Rectal smooth muscle tissue (tissue), 1 donor: ENCODE measurements at regions not wholly inside any gene's neighbourhood (a gene's known extent, or its start where the extent isn't known, plus 50 kb on each side); places are given as distances from the start of the nearest gene placed in this dataset.

ENCODE experiments used
- H3K27ac ChIP-seq: one replicate; pipeline ENCODE4 v1.7.0; 2013; ENCODE audit warnings: low read depth, low read length, inconsistent platforms
- H3K27me3 ChIP-seq: one replicate; pipeline ENCODE4 v1.7.0; 2013; ENCODE audit warnings: low read length; ENCODE audit not compliant: control insufficient read depth, insufficient read depth
- H3K36me3 ChIP-seq: one replicate; pipeline ENCODE4 v1.7.0; 2013; ENCODE audit warnings: low read length; ENCODE audit not compliant: control insufficient read depth, insufficient read depth
- H3K4me1 ChIP-seq: one replicate; pipeline ENCODE4 v1.7.0; 2013; ENCODE audit warnings: low read length; ENCODE audit not compliant: control insufficient read depth, insufficient read depth
- H3K4me3 ChIP-seq: one replicate; pipeline ENCODE4 v1.7.0; 2013; ENCODE audit warnings: low read length
- H3K9ac ChIP-seq: one replicate; pipeline ENCODE4 v1.7.0; 2013; ENCODE audit warnings: low read length

DNA sequence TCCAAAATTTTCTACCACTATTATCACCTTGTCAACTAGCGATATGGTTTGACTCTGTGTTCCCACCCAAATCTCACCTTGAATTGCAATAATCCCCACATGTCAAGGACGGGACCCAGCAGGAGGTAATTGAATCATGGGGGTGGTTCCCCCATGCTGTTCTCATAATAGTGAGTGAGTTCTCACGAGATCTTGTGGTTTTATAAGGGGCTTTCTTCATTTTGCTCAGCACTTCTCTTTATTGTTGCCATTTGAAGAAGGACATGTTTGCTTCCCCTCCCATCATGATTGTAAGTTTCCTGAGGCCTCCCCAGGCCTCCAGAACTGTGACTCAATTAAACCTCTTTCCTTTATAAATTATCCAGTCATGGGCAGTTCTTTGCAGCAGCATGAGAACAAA, 73.5 kb upstream of the ZC3H12C start:
- no peak overlapping the region for H3K27ac ChIP-seq
- no peaks in the 10 kb centered on the region for H3K36me3 ChIP-seq
- H3K4me3 ChIP-seq = no peak overlapping the region
- no peak overlapping the region for H3K9ac ChIP-seq
- no peaks in the 10 kb centered on the region for H3K4me1 ChIP-seq
- H3K27me3 ChIP-seq = no peaks in the 10 kb centered on the region

DNA sequence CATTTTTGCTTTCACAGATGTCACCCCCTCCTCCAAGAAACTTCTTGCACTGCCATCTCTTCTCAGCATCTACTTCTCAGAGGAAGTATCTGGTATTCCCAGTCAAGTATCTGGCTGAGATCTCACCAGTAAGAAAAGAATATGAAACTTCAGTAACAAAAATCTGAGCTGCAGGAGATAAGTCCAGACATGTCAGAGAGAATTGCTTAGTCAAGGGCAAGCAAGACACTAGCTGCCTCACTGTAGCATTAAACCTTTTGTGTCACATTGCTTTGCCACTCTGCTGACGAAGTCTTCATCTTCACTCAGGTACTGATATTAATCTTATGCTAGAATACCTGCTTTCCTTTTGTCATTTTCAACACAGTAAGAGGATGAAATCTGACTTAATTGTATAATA, 70.6 kb upstream of the ZC3H12C start:
- Histone ChIP-seq H3K4me3 (no peak overlapping the region), H3K27ac (no peak overlapping the region), H3K27me3 (no peaks in the 10 kb centered on the region), H3K36me3 (no peaks in the 10 kb centered on the region), H3K4me1 (no peaks in the 10 kb centered on the region), H3K9ac (no peak overlapping the region)

DNA sequence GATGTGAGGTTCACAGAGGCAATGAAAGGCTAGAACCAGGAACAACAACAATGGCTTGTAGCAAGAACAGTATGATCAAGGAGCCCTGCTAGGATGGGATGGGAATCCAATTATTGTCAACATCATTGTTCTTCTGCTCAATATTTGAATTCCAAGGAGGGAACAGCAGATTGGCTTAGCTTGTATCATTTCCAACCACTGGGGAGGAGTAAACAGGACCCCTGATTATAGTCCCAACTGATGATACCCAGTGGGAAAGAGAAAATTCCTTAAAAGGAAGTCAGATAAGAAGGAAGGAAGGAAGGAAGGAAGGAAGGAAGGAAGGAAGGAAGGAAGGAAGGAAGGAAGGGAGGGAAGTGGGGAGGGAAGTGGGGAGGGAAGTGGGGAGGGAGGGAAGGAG, 69.5 kb upstream of the ZC3H12C start:
- no peak overlapping the region for H3K27ac ChIP-seq
- H3K27me3 ChIP-seq = no peaks in the 10 kb centered on the region
- no peak overlapping the region for H3K9ac ChIP-seq
- no peaks in the 10 kb centered on the region for H3K4me1 ChIP-seq
- H3K4me3 ChIP-seq = no peak overlapping the region
- no peaks in the 10 kb centered on the region for H3K36me3 ChIP-seq

DNA sequence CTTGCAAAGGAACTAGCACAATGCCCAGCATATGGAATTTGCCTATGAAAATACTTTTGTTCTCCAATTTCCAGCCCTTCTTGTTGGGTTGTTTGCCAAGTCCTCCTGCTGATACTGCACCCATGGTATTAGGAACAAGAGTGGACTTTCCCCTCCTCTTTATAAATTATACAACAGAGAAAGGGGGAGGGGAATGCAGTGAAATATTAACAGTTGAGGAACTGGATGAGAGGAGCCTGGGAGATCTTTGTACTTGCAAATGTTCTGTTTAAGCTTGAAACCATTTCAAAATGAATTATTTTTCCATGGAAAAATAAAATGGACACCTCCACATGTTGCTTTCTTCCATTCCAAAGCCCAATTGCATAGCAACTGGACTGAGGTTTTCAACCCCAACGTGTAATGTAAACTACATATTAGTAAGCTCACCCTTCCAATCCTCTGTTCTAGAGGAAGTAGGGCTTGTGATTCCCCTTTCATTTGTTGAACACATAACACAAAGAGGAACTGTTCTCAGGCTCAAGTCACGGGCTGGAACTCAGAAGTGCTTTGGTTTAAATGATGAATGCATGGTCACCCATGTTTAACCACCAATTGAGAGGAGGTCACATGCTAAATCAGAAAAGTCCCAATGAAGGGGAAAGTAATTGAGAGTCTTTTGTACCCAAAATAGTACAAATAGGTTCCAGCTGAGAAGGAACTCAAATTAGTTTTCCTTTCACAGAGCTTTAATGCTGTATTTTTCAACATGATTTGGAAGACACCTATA, 66.2 kb upstream of the ZC3H12C start:
- Histone ChIP-seq H3K27ac (no peak overlapping the region), H3K36me3 (no peaks in the 10 kb centered on the region), H3K4me3 (no peak overlapping the region)

DNA sequence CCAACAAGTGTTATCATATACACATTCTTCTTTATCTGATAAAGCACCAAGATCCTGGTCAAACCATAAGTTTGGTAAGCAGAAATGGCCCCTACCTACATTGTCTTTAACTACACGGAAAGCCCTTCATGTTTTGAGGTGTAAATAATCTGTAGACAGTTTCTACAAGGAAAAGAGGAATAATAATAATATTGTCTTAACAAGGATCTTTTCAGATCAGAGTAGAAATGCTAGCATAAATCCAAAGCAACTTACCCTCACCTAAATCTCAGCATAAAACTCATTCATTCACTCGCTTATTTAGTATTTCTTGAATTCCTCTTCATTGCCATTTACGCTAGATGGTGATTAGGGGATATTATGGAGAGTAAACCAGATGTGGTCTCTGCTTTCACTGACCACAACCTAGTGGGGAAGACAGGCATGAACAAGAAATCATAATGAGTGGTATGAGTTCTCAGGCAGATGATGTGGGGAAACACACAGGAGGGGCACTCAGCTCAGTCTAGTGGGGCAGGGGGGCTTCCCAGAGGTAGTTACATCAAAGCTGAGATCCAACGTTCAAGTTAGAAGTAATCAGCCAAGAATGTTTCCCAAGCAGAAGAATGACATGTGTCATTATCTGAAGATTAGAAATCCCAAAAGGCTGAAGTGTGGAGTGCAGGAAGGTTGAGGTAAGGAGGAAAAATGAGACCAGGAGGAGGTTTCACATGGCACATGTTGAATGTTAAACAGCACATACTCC, 65.4 kb upstream of the ZC3H12C start:
- Histone ChIP-seq H3K27ac (no peak overlapping the region), H3K4me3 (no peak overlapping the region), H3K4me1 (no peaks in the 10 kb centered on the region), H3K9ac (no peak overlapping the region), H3K36me3 (no peaks in the 10 kb centered on the region), H3K27me3 (no peaks in the 10 kb centered on the region)

More for the DNA sequence above, 66.2 kb upstream of the ZC3H12C start:
- H3K4me1 ChIP-seq = no peaks in the 10 kb centered on the region
- no peak overlapping the region for H3K9ac ChIP-seq
- H3K27me3 ChIP-seq = no peaks in the 10 kb centered on the region

DNA sequence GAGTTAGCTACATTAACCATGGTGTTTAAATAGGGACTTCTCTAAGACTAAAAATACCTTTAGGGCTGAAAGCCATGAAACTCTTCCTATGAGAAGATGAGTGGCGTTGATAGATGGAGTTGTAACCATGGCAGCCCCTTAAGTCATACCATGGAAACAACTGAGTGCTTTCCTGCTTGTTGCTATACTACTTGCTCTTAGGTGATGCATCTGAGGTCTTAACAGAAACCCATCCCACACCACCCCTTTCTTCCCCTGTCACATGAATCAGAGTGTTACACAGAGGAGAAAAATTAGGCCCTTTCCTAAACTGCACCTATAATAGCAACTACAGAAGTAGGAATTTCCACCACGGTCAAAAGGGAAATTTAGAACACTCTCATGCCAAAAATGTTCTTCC, 64.3 kb upstream of the ZC3H12C start:
- no peaks in the 10 kb centered on the region for H3K36me3 ChIP-seq
- H3K9ac ChIP-seq = no peak overlapping the region
- H3K27me3 ChIP-seq = no peaks in the 10 kb centered on the region
- H3K4me3 ChIP-seq = no peak overlapping the region
- H3K27ac ChIP-seq = no peak overlapping the region
- H3K4me1 ChIP-seq = no peaks in the 10 kb centered on the region

DNA sequence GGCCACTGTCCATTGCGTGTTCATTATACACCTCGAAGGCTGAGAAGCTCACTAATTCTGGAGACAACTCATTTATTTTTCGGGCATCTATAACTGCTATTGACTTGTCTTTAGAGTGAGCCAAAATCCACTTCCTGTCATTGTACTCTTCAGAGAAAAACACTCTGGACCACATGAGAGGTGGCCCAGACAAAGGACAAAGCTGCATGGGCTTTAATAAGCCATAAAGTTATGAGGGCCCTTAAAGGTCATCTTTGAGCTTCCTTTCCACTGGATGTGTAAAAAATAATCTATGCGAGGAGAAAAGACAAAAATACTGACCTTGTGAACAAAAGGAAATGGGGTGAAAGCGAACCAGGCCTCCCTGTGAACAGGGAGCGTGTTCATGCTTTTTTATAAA, 63.5 kb upstream of the ZC3H12C start:
- no peaks in the 10 kb centered on the region for H3K4me1 ChIP-seq
- H3K9ac ChIP-seq = no peak overlapping the region
- no peak overlapping the region for H3K4me3 ChIP-seq
- H3K27ac ChIP-seq = no peak overlapping the region
- H3K27me3 ChIP-seq = no peaks in the 10 kb centered on the region
- H3K36me3 ChIP-seq = no peaks in the 10 kb centered on the region

DNA sequence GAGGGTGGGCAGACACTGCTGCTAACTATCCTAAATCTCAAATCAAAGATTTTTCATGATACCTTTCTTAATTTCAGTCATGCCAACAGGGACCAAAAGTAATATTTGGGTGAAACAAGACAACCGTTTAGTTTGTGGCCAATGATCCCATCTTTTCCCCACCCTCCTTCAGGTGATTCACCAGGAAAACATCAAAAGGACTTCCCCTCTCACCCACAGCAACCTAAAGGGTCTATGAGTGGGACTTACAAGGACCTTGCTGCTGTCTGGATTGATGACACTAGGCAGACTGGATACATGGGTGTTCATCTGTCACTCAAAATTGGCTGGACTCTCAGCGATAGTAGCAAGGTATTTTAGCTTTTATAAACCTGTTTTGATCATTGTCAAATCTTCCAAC, 62.0 kb upstream of the ZC3H12C start:
- Histone ChIP-seq H3K4me1 (no peaks in the 10 kb centered on the region), H3K36me3 (no peaks in the 10 kb centered on the region), H3K4me3 (no peak overlapping the region), H3K27ac (no peak overlapping the region), H3K9ac (no peak overlapping the region), H3K27me3 (no peaks in the 10 kb centered on the region)

DNA sequence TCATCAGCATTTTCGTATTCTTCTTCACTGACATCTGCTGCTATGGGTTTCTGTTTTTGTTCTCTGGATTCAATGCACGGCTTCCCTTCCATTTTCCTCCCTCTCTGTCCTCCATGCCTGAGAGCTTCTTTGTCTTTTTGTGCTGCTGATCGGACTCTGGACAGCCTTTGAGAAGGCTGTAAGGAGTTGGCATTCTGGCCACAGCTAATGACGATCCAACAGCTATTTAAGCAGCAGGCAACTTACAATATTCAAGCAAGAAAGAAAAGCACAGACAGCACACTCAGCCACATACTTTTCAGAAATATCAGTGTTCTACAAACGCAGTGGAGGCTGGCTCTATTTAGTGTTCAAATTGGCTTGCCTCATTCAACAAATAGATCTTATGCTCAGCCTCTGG, 60.9 kb upstream of the ZC3H12C start:
- no peaks in the 10 kb centered on the region for H3K36me3 ChIP-seq
- no peak overlapping the region for H3K4me3 ChIP-seq
- no peaks in the 10 kb centered on the region for H3K4me1 ChIP-seq
- H3K27ac ChIP-seq = no peak overlapping the region
- no peaks in the 10 kb centered on the region for H3K27me3 ChIP-seq
- H3K9ac ChIP-seq = no peak overlapping the region

DNA sequence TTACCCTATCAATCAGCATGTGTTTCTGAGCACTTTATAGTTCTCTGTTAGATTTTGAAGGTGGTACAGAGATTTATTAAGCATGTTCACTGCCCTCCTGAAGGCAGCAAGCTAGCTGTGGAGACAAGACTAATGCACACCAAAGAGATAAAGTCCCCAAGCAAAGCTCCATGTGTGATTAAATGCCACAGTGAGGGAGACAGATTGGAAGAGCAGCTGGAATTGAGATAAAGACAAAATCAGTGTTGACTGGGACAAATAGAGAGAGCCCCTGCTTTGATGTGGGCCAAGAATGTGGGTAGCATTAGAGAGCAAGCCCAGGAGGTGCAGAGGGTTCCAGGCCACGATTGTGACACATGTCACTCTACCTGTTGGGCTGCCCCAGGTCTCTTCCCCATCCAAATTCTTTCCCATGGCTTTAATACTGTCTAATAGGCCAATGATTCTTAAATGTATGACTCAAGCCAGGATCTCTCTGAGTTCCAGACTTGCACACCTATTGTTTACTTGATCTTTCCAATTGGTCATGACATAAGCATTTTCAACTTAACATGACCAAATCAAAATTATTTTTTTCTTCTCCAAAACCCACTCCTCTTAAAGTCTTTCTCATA, 60.1 kb upstream of the ZC3H12C start:
- Histone ChIP-seq H3K9ac (no peak overlapping the region), H3K27ac (no peak overlapping the region), H3K4me1 (no peaks in the 10 kb centered on the region), H3K36me3 (no peaks in the 10 kb centered on the region), H3K4me3 (no peak overlapping the region), H3K27me3 (no peaks in the 10 kb centered on the region)

DNA sequence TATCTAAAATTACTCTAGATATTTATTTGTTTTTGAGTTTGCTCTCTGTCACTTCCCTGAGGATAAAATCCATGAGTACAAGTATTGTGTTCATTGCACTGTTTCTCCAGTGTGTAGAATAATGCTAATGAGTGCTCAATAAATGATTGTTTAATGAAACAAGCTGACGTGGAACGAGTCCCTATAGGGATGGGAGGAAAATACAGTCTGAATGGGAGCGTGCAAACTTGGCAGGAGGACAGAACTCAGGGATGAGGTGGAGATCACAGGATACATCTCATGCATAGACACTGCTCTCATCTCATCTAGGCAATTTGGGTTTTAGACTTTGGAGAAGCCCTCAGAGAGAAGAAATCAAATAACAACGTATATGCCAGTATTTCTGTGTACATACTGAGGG, 58.4 kb upstream of the ZC3H12C start:
- Histone ChIP-seq H3K4me3 (no peak overlapping the region), H3K27ac (no peak overlapping the region), H3K27me3 (no peaks in the 10 kb centered on the region), H3K36me3 (no peaks in the 10 kb centered on the region), H3K4me1 (no peaks in the 10 kb centered on the region), H3K9ac (no peak overlapping the region)

DNA sequence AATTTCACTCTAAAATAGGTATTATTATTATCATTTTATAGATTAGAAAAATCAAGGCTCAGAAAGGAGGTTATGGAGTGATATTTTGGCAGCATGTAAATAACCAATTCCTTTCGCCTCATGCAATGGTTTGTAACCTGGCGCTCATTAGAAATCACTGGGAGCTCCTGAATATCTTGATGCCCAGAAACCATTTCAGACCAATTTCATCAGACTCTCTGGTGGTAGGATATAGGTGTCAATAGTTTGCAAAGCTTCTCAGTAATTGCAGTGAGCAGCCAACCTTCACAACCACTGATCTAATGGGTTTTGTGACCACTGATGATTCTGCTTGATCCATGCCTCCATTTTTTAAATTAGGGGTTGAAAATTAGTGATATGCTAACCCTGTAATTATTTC, 57.8 kb upstream of the ZC3H12C start:
- H3K36me3 ChIP-seq = no peaks in the 10 kb centered on the region
- no peak overlapping the region for H3K4me3 ChIP-seq
- no peaks in the 10 kb centered on the region for H3K27me3 ChIP-seq

More for the DNA sequence above, 57.8 kb upstream of the ZC3H12C start:
- Histone ChIP-seq H3K9ac (no peak overlapping the region), H3K4me1 (no peaks in the 10 kb centered on the region), H3K27ac (no peak overlapping the region)
